ENCODE measurements at regions not wholly inside any gene's neighbourhood (a gene's known extent, or its start where the extent isn't known, plus 50 kb on each side); places are given as distances from the start of the nearest gene placed in this dataset.

DNA sequence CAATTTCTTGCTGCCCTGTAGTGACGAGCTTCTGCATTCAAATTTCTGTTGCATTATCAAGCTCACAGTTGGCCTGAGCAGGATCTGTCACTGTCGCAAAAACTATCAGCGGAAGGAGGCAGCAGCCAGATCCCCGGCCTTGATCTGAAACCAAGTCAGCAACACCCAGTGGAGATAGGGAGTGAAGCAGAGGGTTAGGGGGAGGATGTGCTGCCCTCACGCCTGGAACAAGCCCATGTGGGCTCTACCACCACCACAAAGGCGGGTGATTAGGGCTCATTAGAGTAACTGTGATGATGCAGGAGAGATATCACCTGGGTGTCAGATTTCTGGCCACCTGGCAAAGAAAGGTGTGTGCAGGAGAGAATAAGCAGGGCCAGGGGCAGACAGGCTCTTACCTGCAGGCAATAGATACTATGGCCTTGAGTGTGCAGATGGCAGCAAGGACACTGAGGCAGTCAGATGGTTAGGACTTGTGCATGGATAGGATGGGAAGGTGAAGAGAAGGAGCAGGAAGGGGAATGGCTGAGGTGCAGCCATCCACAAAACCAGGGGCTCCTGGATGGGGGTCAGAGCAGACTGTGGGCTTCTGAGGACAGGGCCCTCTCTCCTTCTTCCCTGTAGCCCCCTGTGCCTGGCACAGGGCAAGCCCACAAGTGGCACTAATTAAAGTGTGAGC is 417.3 kb downstream of the RPS24 start:
- Mint-ChIP-seq H3K27ac (ENCODE audit: unreplicated experiment) (peak overlapping the region; percentile 76), H3K4me3 (ENCODE audit: unreplicated experiment) (peak overlapping the region; percentile 14)

DNA sequence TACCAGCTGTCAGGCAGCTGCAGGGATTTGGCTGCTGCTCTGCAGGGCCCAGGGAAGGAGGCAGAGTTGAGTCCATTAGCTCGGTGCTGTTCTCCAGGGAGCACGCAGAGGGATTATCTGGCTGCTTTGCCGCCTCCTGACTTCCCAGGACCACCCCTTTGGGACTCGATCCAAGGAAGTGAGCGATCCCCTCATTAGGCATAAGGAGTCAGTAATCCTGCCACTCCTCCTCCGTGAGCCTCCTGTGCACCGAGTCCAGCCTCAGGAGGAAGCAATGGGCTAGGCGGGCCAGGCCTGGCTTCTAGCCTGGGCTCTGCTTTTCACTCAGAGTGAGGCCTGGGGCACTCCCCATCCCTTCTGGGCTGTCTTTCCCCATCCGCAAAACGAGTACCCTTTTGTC is 417.9 kb downstream of the RPS24 start:
- no peak overlapping the region for H3K4me3 Mint-ChIP-seq (ENCODE audit: unreplicated experiment)

More for the DNA sequence above, 417.3 kb downstream of the RPS24 start:
- no peaks in the 10 kb centered on the region for H3K36me3 Mint-ChIP-seq (ENCODE audit: unreplicated experiment)
- TF ChIP-seq, protein P1, sequence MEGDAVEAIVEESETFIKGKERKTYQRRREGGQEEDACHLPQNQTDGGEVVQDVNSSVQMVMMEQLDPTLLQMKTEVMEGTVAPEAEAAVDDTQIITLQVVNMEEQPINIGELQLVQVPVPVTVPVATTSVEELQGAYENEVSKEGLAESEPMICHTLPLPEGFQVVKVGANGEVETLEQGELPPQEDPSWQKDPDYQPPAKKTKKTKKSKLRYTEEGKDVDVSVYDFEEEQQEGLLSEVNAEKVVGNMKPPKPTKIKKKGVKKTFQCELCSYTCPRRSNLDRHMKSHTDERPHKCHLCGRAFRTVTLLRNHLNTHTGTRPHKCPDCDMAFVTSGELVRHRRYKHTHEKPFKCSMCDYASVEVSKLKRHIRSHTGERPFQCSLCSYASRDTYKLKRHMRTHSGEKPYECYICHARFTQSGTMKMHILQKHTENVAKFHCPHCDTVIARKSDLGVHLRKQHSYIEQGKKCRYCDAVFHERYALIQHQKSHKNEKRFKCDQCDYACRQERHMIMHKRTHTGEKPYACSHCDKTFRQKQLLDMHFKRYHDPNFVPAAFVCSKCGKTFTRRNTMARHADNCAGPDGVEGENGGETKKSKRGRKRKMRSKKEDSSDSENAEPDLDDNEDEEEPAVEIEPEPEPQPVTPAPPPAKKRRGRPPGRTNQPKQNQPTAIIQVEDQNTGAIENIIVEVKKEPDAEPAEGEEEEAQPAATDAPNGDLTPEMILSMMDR (IDR thresholded peaks at IDR 0.05; ENCODE audit: partially characterized antibody, unreplicated experiment): no peak
- H3K9me3 Mint-ChIP-seq (ENCODE audit: unreplicated experiment): peaks cover 4% of the 10 kb centered on the region
- peaks cover 7% of the 10 kb centered on the region for H3K27me3 Mint-ChIP-seq (ENCODE audit: unreplicated experiment)
- peaks cover 24% of the 10 kb centered on the region for H3K4me1 Mint-ChIP-seq (ENCODE audit: low read depth, unreplicated experiment)
- DNase-seq: no peak

DNA sequence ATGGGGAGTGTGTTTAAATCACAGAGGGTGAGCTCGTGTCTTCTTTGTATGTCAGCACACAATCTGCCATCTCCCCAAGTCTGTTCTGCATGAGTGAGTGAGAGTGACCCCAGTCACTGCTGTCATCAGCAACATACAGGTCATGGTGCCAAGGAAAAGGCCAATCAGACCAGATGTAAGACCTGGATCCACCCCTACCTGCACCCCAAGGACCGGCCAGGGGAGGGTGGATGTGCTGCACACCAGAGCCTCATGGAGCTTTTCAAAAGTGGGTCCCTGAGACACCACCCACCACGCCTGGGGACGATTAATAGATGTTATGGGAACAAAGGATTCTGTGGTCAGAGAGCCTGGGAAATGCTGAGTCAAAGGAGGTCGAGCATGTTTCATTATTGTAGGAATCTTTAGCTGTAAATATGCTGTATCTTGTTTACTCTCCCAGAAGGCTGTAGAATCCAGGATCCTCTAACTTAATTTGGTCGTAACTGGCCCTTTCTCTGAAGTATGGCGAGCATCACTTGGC is 420.5 kb downstream of the RPS24 start:
- Mint-ChIP-seq H3K4me1 (ENCODE audit: low read depth, unreplicated experiment) (peaks cover 20% of the 10 kb centered on the region), H3K9me3 (ENCODE audit: unreplicated experiment) (peaks cover 4% of the 10 kb centered on the region), H3K27ac (ENCODE audit: unreplicated experiment) (no peak overlapping the region), H3K27me3 (ENCODE audit: unreplicated experiment) (peaks cover 5% of the 10 kb centered on the region), H3K36me3 (ENCODE audit: unreplicated experiment) (no peaks in the 10 kb centered on the region), H3K4me3 (ENCODE audit: unreplicated experiment) (no peak overlapping the region)
- no peak for DNase-seq
- TF ChIP-seq, protein P1 (IDR thresholded peaks at IDR 0.05; ENCODE audit: partially characterized antibody, unreplicated experiment): no peak

More for the DNA sequence above, 417.9 kb downstream of the RPS24 start:
- peak overlapping the region; percentile 62 for H3K27ac Mint-ChIP-seq (ENCODE audit: unreplicated experiment)
- DNase-seq: peak; percentile 65
- no peaks in the 10 kb centered on the region for H3K36me3 Mint-ChIP-seq (ENCODE audit: unreplicated experiment)
- H3K27me3 Mint-ChIP-seq (ENCODE audit: unreplicated experiment): peaks cover 7% of the 10 kb centered on the region
- peaks cover 27% of the 10 kb centered on the region for H3K4me1 Mint-ChIP-seq (ENCODE audit: low read depth, unreplicated experiment)
- TF ChIP-seq, protein P1 (IDR thresholded peaks at IDR 0.05; ENCODE audit: partially characterized antibody, unreplicated experiment): no peak
- peaks cover 4% of the 10 kb centered on the region for H3K9me3 Mint-ChIP-seq (ENCODE audit: unreplicated experiment)

DNA sequence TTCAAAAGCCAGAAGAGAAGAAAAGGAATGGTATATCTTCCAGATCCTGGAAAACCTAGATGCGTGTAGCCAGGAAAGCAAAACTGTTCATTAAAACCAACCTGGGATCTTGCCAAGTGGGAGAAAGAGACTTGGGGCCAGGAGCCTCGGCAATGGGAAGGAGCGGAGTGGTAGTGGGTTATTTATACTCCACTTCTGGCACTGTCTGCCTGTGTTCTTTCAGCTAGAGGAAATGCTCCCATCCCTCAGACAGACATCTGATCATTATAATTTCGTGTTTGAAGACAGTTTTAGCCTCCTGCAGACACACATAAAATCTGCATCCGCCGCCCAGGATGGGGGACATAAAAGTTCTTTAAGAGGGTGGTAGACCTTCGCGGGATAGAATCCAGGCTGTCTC is 421.6 kb downstream of the RPS24 start:
- Mint-ChIP-seq H3K4me3 (ENCODE audit: unreplicated experiment) (no peak overlapping the region), H3K9me3 (ENCODE audit: unreplicated experiment) (peaks cover 4% of the 10 kb centered on the region), H3K4me1 (ENCODE audit: low read depth, unreplicated experiment) (peaks cover 20% of the 10 kb centered on the region), H3K27me3 (ENCODE audit: unreplicated experiment) (peaks cover 2% of the 10 kb centered on the region), H3K36me3 (ENCODE audit: unreplicated experiment) (no peaks in the 10 kb centered on the region), H3K27ac (ENCODE audit: unreplicated experiment) (no peak overlapping the region)
- TF ChIP-seq, protein P1 (IDR thresholded peaks at IDR 0.05; ENCODE audit: partially characterized antibody, unreplicated experiment): no peak
- no peak for DNase-seq

DNA sequence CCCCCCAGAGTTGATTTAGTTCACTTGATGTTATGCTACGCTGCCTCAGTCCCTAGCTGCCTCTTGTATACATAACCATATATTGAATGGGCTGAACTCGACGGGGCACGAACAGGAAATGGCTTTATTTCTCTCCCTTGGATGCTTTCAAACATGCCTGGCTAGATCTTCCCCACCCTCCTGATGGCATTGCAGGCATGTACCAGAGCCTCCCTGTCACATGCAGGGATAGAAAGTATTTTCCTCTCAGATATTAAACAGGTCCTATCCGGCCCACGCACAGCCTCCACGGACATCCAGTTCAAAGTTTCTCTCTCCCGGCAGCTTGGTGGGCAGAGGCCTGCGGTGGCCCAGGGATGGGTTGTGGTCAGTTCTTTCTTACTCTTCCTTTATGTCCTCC is 422.1 kb downstream of the RPS24 start:
- peaks cover 4% of the 10 kb centered on the region for H3K9me3 Mint-ChIP-seq (ENCODE audit: unreplicated experiment)
- H3K4me3 Mint-ChIP-seq (ENCODE audit: unreplicated experiment): no peak overlapping the region
- H3K4me1 Mint-ChIP-seq (ENCODE audit: low read depth, unreplicated experiment): peaks cover 16% of the 10 kb centered on the region
- no peak overlapping the region for H3K27ac Mint-ChIP-seq (ENCODE audit: unreplicated experiment)
- TF ChIP-seq, protein P1 (IDR thresholded peaks at IDR 0.05; ENCODE audit: partially characterized antibody, unreplicated experiment): no peak
- H3K36me3 Mint-ChIP-seq (ENCODE audit: unreplicated experiment): no peaks in the 10 kb centered on the region
- peaks cover 2% of the 10 kb centered on the region for H3K27me3 Mint-ChIP-seq (ENCODE audit: unreplicated experiment)
- no peak for DNase-seq
